GM23248 (cell line): ENCODE measurements at regions not wholly inside any gene's neighbourhood (a gene's known extent, or its start where the extent isn't known, plus 50 kb on each side); places are given as distances from the start of the nearest gene placed in this dataset.

Source experiments
- EZH2 ChIP-seq: fragments of 200-600 bp; sonication (generic); IDR thresholded peaks from 2 replicates; pipeline ENCODE4 v1.6.1; 2018; ENCODE audit warnings: antibody characterized with exemption, mild to moderate bottlenecking; ENCODE audit not compliant: insufficient read depth, poor library complexity, severe bottlenecking
- EZH2phosphoT487 ChIP-seq: fragments of 200-600 bp; sonication (generic); IDR thresholded peaks from 2 replicates; pipeline ENCODE4 v1.6.1; 2018; ENCODE audit warnings: antibody characterized with exemption, moderate library complexity, mild to moderate bottlenecking, low read depth; ENCODE audit not compliant: insufficient read depth

DNA sequence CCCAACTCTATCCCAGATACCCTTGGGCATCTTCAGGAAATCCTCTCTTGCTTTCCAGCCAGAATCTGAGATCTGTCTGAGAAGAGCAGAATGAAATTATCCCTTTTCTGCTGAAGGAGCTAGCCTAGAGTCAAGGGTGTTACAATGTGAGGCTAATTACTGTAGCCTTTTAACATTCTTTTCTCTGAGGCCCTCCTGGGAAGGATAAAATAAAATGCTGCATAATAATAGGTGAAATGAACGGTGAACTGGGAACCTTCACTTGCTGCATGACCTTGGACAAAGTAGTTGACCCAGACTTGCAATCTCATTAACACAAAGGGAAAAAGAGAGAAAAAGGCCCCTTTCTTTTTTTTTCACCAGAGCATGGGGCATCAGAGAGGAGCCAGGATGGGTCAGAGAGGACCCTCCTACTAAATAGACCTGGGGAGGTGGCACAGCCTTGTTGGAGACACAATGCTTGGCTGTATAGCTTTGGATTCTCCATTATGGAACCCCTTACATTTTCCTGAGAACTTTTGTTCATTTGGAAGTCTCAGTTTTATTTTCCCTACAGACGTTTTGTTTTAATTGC, 137.0 kb upstream of the LIPC start:
- TF ChIP-seq EZH2 (no peak), EZH2phosphoT487 (no peak)
